Activated B cell treated with CpG ODN at 0.5 μM for 24 hours (primary cell): ENCODE measurements at regions not wholly inside any gene's neighbourhood (a gene's known extent, or its start where the extent isn't known, plus 50 kb on each side); places are given as distances from the start of the nearest gene placed in this dataset.

Experiments
- ATAC-seq: fragments of 200-7000 bp; cut with Tn5 transposase; one replicate; pipeline ENCODE4 v1.10.0; 2021; ENCODE audit warnings: low read depth, mild to moderate bottlenecking, moderate library complexity
- CTCF ChIA-PET: fragments of 350-600 bp; sonication (Branson Sonifier 250); formaldehyde crosslinking; loops from one replicate; lab custom pipeline; 2021; ENCODE audit warnings: antibody characterized with exemption; lab: Charles Lee
- POLR2A ChIA-PET: fragments of 350-600 bp; sonication (Branson Sonifier 250); formaldehyde crosslinking; loops from one replicate; lab custom pipeline; 2021; ENCODE audit warnings: antibody characterized with exemption; lab: Charles Lee
- DNase-seq: peaks from one replicate; pipeline ENCODE4 v3.0.0; 2022
- H3K27ac Mint-ChIP-seq: one replicate; pipeline ENCODE4 v1.8.0; 2020; ENCODE audit warnings: mixed read lengths
- H3K27me3 Mint-ChIP-seq: one replicate; pipeline ENCODE4 v1.8.0; 2021; ENCODE audit warnings: mixed read lengths
- H3K36me3 Mint-ChIP-seq: one replicate; pipeline ENCODE4 v1.8.0; 2021; ENCODE audit warnings: low read depth, mixed read lengths
- H3K4me1 Mint-ChIP-seq: one replicate; pipeline ENCODE4 v1.8.0; 2021; ENCODE audit warnings: mixed read lengths
- H3K4me3 Mint-ChIP-seq: one replicate; pipeline ENCODE4 v1.8.0; 2020; ENCODE audit warnings: mild to moderate bottlenecking, mixed read lengths
- H3K9me3 Mint-ChIP-seq: one replicate; pipeline ENCODE4 v1.8.0; 2020; ENCODE audit warnings: mixed read lengths
- CTCF ChIP-seq: fragments of 200-600 bp; IDR thresholded peaks from one replicate; pipeline ENCODE4 v1.8.0; 2022; ENCODE audit warnings: antibody characterized with exemption, mild to moderate bottlenecking
- intact Hi-C: fragments of 100-400 bp; cut with micrococcal nuclease; formaldehyde crosslinking; loops from one replicate; pipeline ENCODE4 v1.15.1; 2024

- ChIA-PET CTCF (no interaction called here), POLR2A (no interaction called here)
- H3K9me3 Mint-ChIP-seq: no peaks in the 10 kb centered on the region
- no peak for TF ChIP-seq CTCF
- H3K27me3 Mint-ChIP-seq: no peaks in the 10 kb centered on the region
- H3K4me1 Mint-ChIP-seq: no peaks in the 10 kb centered on the region
- no peak overlapping the region for H3K27ac Mint-ChIP-seq
- ATAC-seq: no peak
- H3K36me3 Mint-ChIP-seq: no peaks in the 10 kb centered on the region
- no peak for DNase-seq
- intact Hi-C loops: no loop called here
- no peak overlapping the region for H3K4me3 Mint-ChIP-seq
Observed at GRCh38 chr14:34348592-34348991, 113.4 kb downstream of the SPTSSA start.

- ChIA-PET CTCF (no interaction called here), POLR2A (no interaction called here)
- intact Hi-C loops: no loop called here
- DNase-seq (no peak), ATAC-seq (no peak)
- Mint-ChIP-seq H3K36me3 (no peaks in the 10 kb centered on the region), H3K4me3 (no peak overlapping the region), H3K27ac (no peak overlapping the region), H3K9me3 (no peaks in the 10 kb centered on the region), H3K27me3 (no peaks in the 10 kb centered on the region), H3K4me1 (no peaks in the 10 kb centered on the region)
- TF ChIP-seq CTCF: no peak
Observed at GRCh38 chr14:34347683-34348082, 114.4 kb downstream of the SPTSSA start.

- Mint-ChIP-seq H3K4me1 (no peaks in the 10 kb centered on the region), H3K36me3 (no peaks in the 10 kb centered on the region), H3K4me3 (no peak overlapping the region), H3K9me3 (no peaks in the 10 kb centered on the region), H3K27me3 (no peaks in the 10 kb centered on the region), H3K27ac (no peak overlapping the region)
- POLR2A ChIA-PET: no interaction called here
- no peak for TF ChIP-seq CTCF
- DNase-seq (no peak), ATAC-seq (no peak)
- intact Hi-C loops: no loop called here
- CTCF ChIA-PET: no interaction called here
Observed at GRCh38 chr14:34345718-34346465, 116.1 kb downstream of the SPTSSA start.

GRCh38 chr14:34344318-34344717 is 117.7 kb downstream of the SPTSSA start:
- H3K27me3 Mint-ChIP-seq: peaks cover 2% of the 10 kb centered on the region
- no peaks in the 10 kb centered on the region for H3K36me3 Mint-ChIP-seq
- ATAC-seq (no peak), DNase-seq (no peak)
- POLR2A ChIA-PET: no interaction called here
- intact Hi-C loops: no loop called here
- H3K4me3 Mint-ChIP-seq: no peak overlapping the region
- TF ChIP-seq CTCF: no peak
- no peaks in the 10 kb centered on the region for H3K9me3 Mint-ChIP-seq
- CTCF ChIA-PET: interaction anchor here (1.3 kb wide), 1 partner anchor 12 kb away, joined by 3 read pairs; no protein-coding TSS in a partner anchor
- no peak overlapping the region for H3K27ac Mint-ChIP-seq
- H3K4me1 Mint-ChIP-seq: peaks cover 1% of the 10 kb centered on the region

- CTCF ChIA-PET: no interaction called here
- Mint-ChIP-seq H3K9me3 (no peaks in the 10 kb centered on the region), H3K4me3 (no peak overlapping the region), H3K4me1 (peaks cover 13% of the 10 kb centered on the region), H3K27ac (no peak overlapping the region), H3K36me3 (no peaks in the 10 kb centered on the region), H3K27me3 (peaks cover 2% of the 10 kb centered on the region)
- POLR2A ChIA-PET: no interaction called here
- ATAC-seq: no peak
- intact Hi-C loops: no loop called here
- DNase-seq: no peak
- TF ChIP-seq CTCF: no peak
Observed at GRCh38 chr14:34340025-34340625, 121.9 kb downstream of the SPTSSA start.
